ENCODE measurements at regions not wholly inside any gene's neighbourhood (a gene's known extent, or its start where the extent isn't known, plus 50 kb on each side); places are given as distances from the start of the nearest gene placed in this dataset.

GRCh38 chr9:75591972-75592371, 298.5 kb upstream of the PCSK5 start:
- in situ Hi-C loops (cut with HindIII; ENCODE audit: low pct_unique_long_range_greater_than_20kb, low sequenced_read_pairs) (no loop called here), intact Hi-C loops (cut with micrococcal nuclease; ENCODE audit: unreplicated experiment) (no loop called here)
- CTCF ChIA-PET, result no interaction called here
- Histone ChIP-seq H3K9me3 (ENCODE audit: control insufficient read depth, insufficient read depth, low read depth, low read length) (no peaks in the 10 kb centered on the region), H3K27me3 (ENCODE audit: control insufficient read depth, insufficient read depth, low read length) (no peaks in the 10 kb centered on the region), H3K4me1 (ENCODE audit: control insufficient read depth, insufficient read depth, low read length) (no peaks in the 10 kb centered on the region), H3K36me3 (ENCODE audit: control insufficient read depth, insufficient read depth, low read length) (no peaks in the 10 kb centered on the region), H3K4me3 (ENCODE audit: low read depth in 2 of 2, low read length in 2 of 2) (no peak overlapping the region), H3K27ac (ENCODE audit: low read length) (no peak overlapping the region)
- POLR2A ChIA-PET, result no interaction called here
- TF ChIP-seq CTCF (IDR thresholded peaks at IDR 0.05) (no peak), TCF7L2 (IDR thresholded peaks at IDR 0.05; ENCODE audit: low read depth, low read length) (no peak), POLR2AphosphoS5 (IDR thresholded peaks at IDR 0.05; ENCODE audit: low read depth, low read length) (no peak), SIN3A (IDR thresholded peaks at IDR 0.05; ENCODE audit: borderline replicate concordance, insufficient read depth, low read depth, low read length) (no peak)
- DNase-seq (ENCODE audit: low read depth, low spot score) (no peak), ATAC-seq (no peak)
- BruUV-seq (replicated peaks), result no TSS peak

- ATAC-seq, result no peak
- H3K27me3 ChIP-seq (ENCODE audit: control insufficient read depth, insufficient read depth, low read length), result no peaks in the 10 kb centered on the region
- ChIA-PET CTCF (no interaction called here), POLR2A (no interaction called here)
- H3K9me3 ChIP-seq (ENCODE audit: control insufficient read depth, insufficient read depth, low read depth, low read length), result no peaks in the 10 kb centered on the region
- no peaks in the 10 kb centered on the region for H3K4me1 ChIP-seq (ENCODE audit: control insufficient read depth, insufficient read depth, low read length)
- H3K36me3 ChIP-seq (ENCODE audit: control insufficient read depth, insufficient read depth, low read length), result no peaks in the 10 kb centered on the region
- no peak for DNase-seq (ENCODE audit: low read depth, low spot score)
- in situ Hi-C loops (cut with HindIII; ENCODE audit: low pct_unique_long_range_greater_than_20kb, low sequenced_read_pairs) (no loop called here), intact Hi-C loops (cut with micrococcal nuclease; ENCODE audit: unreplicated experiment) (no loop called here)
- TF ChIP-seq REST (IDR thresholded peaks at IDR 0.05; ENCODE audit: insufficient read depth in 1 of 2, low read depth in 2 of 2, low read length in 1 of 2) (no peak), CTCF (IDR thresholded peaks at IDR 0.05) (no peak), SIN3A (IDR thresholded peaks at IDR 0.05; ENCODE audit: borderline replicate concordance, insufficient read depth, low read depth, low read length) (no peak), POLR2AphosphoS5 (IDR thresholded peaks at IDR 0.05; ENCODE audit: low read depth, low read length) (no peak), TCF7L2 (IDR thresholded peaks at IDR 0.05; ENCODE audit: low read depth, low read length) (no peak)
- no peak overlapping the region for H3K4me3 ChIP-seq (ENCODE audit: low read depth in 2 of 2, low read length in 2 of 2)
- H3K27ac ChIP-seq (ENCODE audit: low read length), result no peak overlapping the region
- no TSS peak for BruUV-seq (replicated peaks)
Measured at GRCh38 chr9:75592586-75592985, 297.9 kb upstream of the PCSK5 start.
